ENCODE measurements at regions not wholly inside any gene's neighbourhood (a gene's known extent, or its start where the extent isn't known, plus 50 kb on each side); places are given as distances from the start of the nearest gene placed in this dataset.

GRCh38 chr18:73212442-73212841 lies 344.7 kb upstream of the NETO1 start:
- TF ChIP-seq CTCF (conservative IDR thresholded peaks at IDR 0.05; ENCODE audit: low read depth, low read length) = no peak

GRCh38 chr18:73201940-73202339 lies 334.2 kb upstream of the NETO1 start:
- no peak for TF ChIP-seq CTCF (conservative IDR thresholded peaks at IDR 0.05; ENCODE audit: low read depth, low read length)
- DNase-seq (ENCODE audit: low read depth) = no peak

More at GRCh38 chr18:73212442-73212841, 344.7 kb upstream of the NETO1 start:
- DNase-seq (ENCODE audit: low read depth) = no peak
- no peak overlapping the region for H3K4me3 ChIP-seq (ENCODE audit: low read depth, low read length)

GRCh38 chr18:73199151-73199550 lies 331.4 kb upstream of the NETO1 start:
- no peak for TF ChIP-seq CTCF (conservative IDR thresholded peaks at IDR 0.05; ENCODE audit: low read depth, low read length)
- H3K4me3 ChIP-seq (ENCODE audit: low read depth, low read length) = no peak overlapping the region
- DNase-seq (ENCODE audit: low read depth) = no peak

More at GRCh38 chr18:73201940-73202339, 334.2 kb upstream of the NETO1 start:
- no peak overlapping the region for H3K4me3 ChIP-seq (ENCODE audit: low read depth, low read length)

- no peak for DNase-seq (ENCODE audit: low read depth)
- no peak for TF ChIP-seq CTCF (conservative IDR thresholded peaks at IDR 0.05; ENCODE audit: low read depth, low read length)
- H3K4me3 ChIP-seq (ENCODE audit: low read depth, low read length) = no peak overlapping the region
Observed at GRCh38 chr18:73189718-73190117, 321.9 kb upstream of the NETO1 start.

- DNase-seq (ENCODE audit: low read depth) = peak; percentile 26
- no peak overlapping the region for H3K4me3 ChIP-seq (ENCODE audit: low read depth, low read length)
- no peak for TF ChIP-seq CTCF (conservative IDR thresholded peaks at IDR 0.05; ENCODE audit: low read depth, low read length)
Observed at GRCh38 chr18:73168236-73168635, 300.4 kb upstream of the NETO1 start.

GRCh38 chr18:73164430-73164829 lies 296.6 kb upstream of the NETO1 start:
- TF ChIP-seq CTCF (conservative IDR thresholded peaks at IDR 0.05; ENCODE audit: low read depth, low read length) = peak; percentile 23
- no peak overlapping the region for H3K4me3 ChIP-seq (ENCODE audit: low read depth, low read length)
- peak; percentile 32 for DNase-seq (ENCODE audit: low read depth)

GRCh38 chr18:73163236-73163635 lies 295.4 kb upstream of the NETO1 start:
- no peak overlapping the region for H3K4me3 ChIP-seq (ENCODE audit: low read depth, low read length)
- no peak for DNase-seq (ENCODE audit: low read depth)
- no peak for TF ChIP-seq CTCF (conservative IDR thresholded peaks at IDR 0.05; ENCODE audit: low read depth, low read length)

Data from epithelial cell of proximal tubule (primary cell).